ENCODE measurements at regions not wholly inside any gene's neighbourhood (a gene's known extent, or its start where the extent isn't known, plus 50 kb on each side); places are given as distances from the start of the nearest gene placed in this dataset.

GRCh38 chr20:12012241-12013222 is 94.8 kb downstream of the BTBD3 start:
- Mint-ChIP-seq H3K4me1 (peaks cover 5% of the 10 kb centered on the region), H3K27me3 (no peaks in the 10 kb centered on the region), H3K27ac (no peak overlapping the region), H3K9me3 (ENCODE audit: insufficient read depth) (no peaks in the 10 kb centered on the region), H3K4me3 (no peak overlapping the region)
- H3K27ac ChIP-seq (ENCODE audit: low read length in 2 of 2), result no peak overlapping the region
- no peaks in the 10 kb centered on the region for H3K27me3 ChIP-seq (replicated peaks in 1 of 4; ENCODE audit: control extremely low read depth in 1 of 4, control insufficient read depth in 3 of 4, insufficient read depth in 4 of 4, low read length in 3 of 4)
- no peak overlapping the region for H3K9ac ChIP-seq (ENCODE audit: low read length)
- H4K20me1 ChIP-seq (ENCODE audit: control insufficient read depth, insufficient read depth, low read length, poor library complexity, severe bottlenecking), result no peaks in the 10 kb centered on the region
- peak overlapping the region in 1 of 5 experiments; percentile 25 for H3K4me3 ChIP-seq (ENCODE audit: control extremely low read depth in 1 of 5, extremely low read depth in 1 of 5, insufficient read depth in 1 of 5, low read depth in 2 of 5, low read length in 4 of 5)
- intact Hi-C loops (cut with micrococcal nuclease), result loop anchor here (2.0 kb wide), 1 partner anchor 194 kb away; no protein-coding TSS in a partner anchor
- CTCF ChIA-PET, result interaction anchor here (0.7 to 1.3 kb wide), 4 partner anchors 15 to 192 kb away, joined by 3 to 4 read pairs (median 4); no protein-coding TSS in a partner anchor
- ATAC-seq (ENCODE audit: low read depth), result peak; percentile 74
- H3K9me3 ChIP-seq (ENCODE audit: control extremely low read depth in 1 of 3, control insufficient read depth in 2 of 3, insufficient read depth in 1 of 3, low read length in 2 of 3), result no peaks in the 10 kb centered on the region
- H3K36me3 ChIP-seq (replicated peaks in 1 of 2; ENCODE audit: control extremely low read depth in 1 of 2, control insufficient read depth in 1 of 2, extremely low read depth in 1 of 2, insufficient read depth in 2 of 2, low read length in 1 of 2), result no peaks in the 10 kb centered on the region
- H2AFZ ChIP-seq (ENCODE audit: insufficient read depth, low read depth, low read length, poor library complexity, severe bottlenecking), result peak overlapping the region; percentile 47
- peaks cover 0 to 4% of the 10 kb centered on the region in 2 donors for H3K4me1 ChIP-seq (ENCODE audit: control insufficient read depth in 2 of 2, insufficient read depth in 2 of 2, low read length in 2 of 2)
- TF ChIP-seq, protein P1, sequence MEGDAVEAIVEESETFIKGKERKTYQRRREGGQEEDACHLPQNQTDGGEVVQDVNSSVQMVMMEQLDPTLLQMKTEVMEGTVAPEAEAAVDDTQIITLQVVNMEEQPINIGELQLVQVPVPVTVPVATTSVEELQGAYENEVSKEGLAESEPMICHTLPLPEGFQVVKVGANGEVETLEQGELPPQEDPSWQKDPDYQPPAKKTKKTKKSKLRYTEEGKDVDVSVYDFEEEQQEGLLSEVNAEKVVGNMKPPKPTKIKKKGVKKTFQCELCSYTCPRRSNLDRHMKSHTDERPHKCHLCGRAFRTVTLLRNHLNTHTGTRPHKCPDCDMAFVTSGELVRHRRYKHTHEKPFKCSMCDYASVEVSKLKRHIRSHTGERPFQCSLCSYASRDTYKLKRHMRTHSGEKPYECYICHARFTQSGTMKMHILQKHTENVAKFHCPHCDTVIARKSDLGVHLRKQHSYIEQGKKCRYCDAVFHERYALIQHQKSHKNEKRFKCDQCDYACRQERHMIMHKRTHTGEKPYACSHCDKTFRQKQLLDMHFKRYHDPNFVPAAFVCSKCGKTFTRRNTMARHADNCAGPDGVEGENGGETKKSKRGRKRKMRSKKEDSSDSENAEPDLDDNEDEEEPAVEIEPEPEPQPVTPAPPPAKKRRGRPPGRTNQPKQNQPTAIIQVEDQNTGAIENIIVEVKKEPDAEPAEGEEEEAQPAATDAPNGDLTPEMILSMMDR (IDR thresholded peaks at IDR 0.05), result peak; percentile 65
- no peak for TF ChIP-seq EZH2 (IDR thresholded peaks at IDR 0.05; ENCODE audit: borderline replicate concordance, insufficient read depth, low read depth, low read length, poor library complexity, severe bottlenecking)
- 92% methylated on average over 2 of the region's 9 CpGs for WGBS (ENCODE audit: insufficient coverage)
- POLR2A ChIA-PET, result no interaction called here
- H3K79me2 ChIP-seq (ENCODE audit: control insufficient read depth, insufficient read depth, low read length), result no peaks in the 10 kb centered on the region
- peak; percentile 67 for DNase-seq
- peak overlapping the region; percentile 31 for H3K4me2 ChIP-seq (replicated peaks; ENCODE audit: low read depth, low read length, poor library complexity, severe bottlenecking)

DNA sequence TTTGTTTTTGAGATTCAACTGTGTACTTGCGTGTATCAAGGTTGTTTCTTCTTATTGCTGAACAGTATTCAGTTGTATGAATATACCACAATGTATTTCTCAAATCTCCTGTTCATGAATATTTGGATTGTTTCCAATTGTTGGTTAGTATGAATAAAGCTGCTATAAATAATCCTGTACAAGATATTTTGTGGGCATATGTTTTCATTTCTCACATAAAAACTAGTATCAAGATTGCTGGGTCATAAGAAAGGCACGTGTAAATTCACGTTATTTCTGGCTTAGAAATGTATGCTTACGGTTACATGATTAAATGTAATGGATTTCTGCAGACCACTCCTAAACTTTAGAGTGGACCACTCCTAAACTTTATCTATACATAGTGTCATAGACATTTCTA is 96.6 kb downstream of the BTBD3 start:
- no peaks in the 10 kb centered on the region for H3K27me3 Mint-ChIP-seq
- Histone ChIP-seq H3K79me2 (ENCODE audit: control insufficient read depth, insufficient read depth, low read length) (no peaks in the 10 kb centered on the region), H3K4me2 (replicated peaks; ENCODE audit: low read depth, low read length, poor library complexity, severe bottlenecking) (no peak overlapping the region), H4K20me1 (ENCODE audit: control insufficient read depth, insufficient read depth, low read length, poor library complexity, severe bottlenecking) (no peaks in the 10 kb centered on the region), H3K4me1 (ENCODE audit: control insufficient read depth in 2 of 2, insufficient read depth in 2 of 2, low read length in 2 of 2) (peaks cover 0 to 4% of the 10 kb centered on the region in 2 donors), H3K9ac (ENCODE audit: low read length) (no peak overlapping the region), H2AFZ (ENCODE audit: insufficient read depth, low read depth, low read length, poor library complexity, severe bottlenecking) (no peak overlapping the region), H3K4me3 (ENCODE audit: control extremely low read depth in 1 of 5, extremely low read depth in 1 of 5, insufficient read depth in 1 of 5, low read depth in 2 of 5, low read length in 4 of 5) (no peak overlapping the region), H3K9me3 (ENCODE audit: control extremely low read depth in 1 of 3, control insufficient read depth in 2 of 3, insufficient read depth in 1 of 3, low read length in 2 of 3) (no peaks in the 10 kb centered on the region), H3K27me3 (replicated peaks in 1 of 4; ENCODE audit: control extremely low read depth in 1 of 4, control insufficient read depth in 3 of 4, insufficient read depth in 4 of 4, low read length in 3 of 4) (no peaks in the 10 kb centered on the region), H3K36me3 (replicated peaks in 1 of 2; ENCODE audit: control extremely low read depth in 1 of 2, control insufficient read depth in 1 of 2, extremely low read depth in 1 of 2, insufficient read depth in 2 of 2, low read length in 1 of 2) (no peaks in the 10 kb centered on the region), H3K27ac (ENCODE audit: low read length in 2 of 2) (no peak overlapping the region)
- no peak for TF ChIP-seq EZH2 (IDR thresholded peaks at IDR 0.05; ENCODE audit: borderline replicate concordance, insufficient read depth, low read depth, low read length, poor library complexity, severe bottlenecking)
- TF ChIP-seq, protein P1 (IDR thresholded peaks at IDR 0.05), result no peak
- no peak overlapping the region for H3K27ac Mint-ChIP-seq
- DNase-seq, result no peak
- H3K4me3 Mint-ChIP-seq, result no peak overlapping the region
- WGBS (ENCODE audit: insufficient coverage), result no CpG with 5 or more reads among the region's 4 CpGs
- peaks cover 5% of the 10 kb centered on the region for H3K4me1 Mint-ChIP-seq
- ATAC-seq (ENCODE audit: low read depth), result no peak
- intact Hi-C loops (cut with micrococcal nuclease), result no loop called here
- POLR2A ChIA-PET, result no interaction called here
- no peaks in the 10 kb centered on the region for H3K9me3 Mint-ChIP-seq (ENCODE audit: insufficient read depth)
- CTCF ChIA-PET, result interaction anchor here (1.1 kb wide), 1 partner anchor 55 kb away, joined by 5 read pairs; no protein-coding TSS in a partner anchor

Measured in B cell (primary cell).